ENCODE measurements at regions not wholly inside any gene's neighbourhood (a gene's known extent, or its start where the extent isn't known, plus 50 kb on each side); places are given as distances from the start of the nearest gene placed in this dataset.

DNA sequence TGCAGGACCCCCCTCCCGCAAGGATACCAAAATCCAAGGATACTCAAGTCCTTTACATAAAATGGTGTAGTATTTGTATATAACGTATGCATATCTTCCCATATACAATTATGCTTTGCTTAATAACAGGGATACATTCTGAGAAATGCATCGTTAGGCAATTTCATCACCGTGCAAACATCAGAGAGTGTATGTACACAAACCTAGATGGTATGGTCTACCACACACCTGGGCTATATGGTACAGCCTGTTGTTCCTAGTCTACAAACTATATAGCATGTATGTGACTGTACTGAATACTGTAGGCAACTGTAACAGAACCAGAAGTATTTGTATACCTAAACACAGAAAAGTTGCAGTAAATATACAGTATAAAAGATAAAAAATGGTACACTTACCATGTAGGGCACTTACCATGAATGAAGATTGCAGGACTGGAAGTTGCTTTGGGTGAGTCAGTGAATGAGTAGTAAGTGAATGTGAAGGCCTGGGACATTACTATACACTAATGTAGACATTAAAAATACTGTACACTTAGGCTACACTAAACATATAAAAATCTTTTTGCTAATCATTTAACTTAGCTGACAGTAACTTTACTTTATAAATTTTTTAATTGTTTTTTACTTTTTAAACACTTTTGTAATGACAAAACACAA, 141.1 kb downstream of the SLC41A2 start:
- TF ChIP-seq, protein P1, sequence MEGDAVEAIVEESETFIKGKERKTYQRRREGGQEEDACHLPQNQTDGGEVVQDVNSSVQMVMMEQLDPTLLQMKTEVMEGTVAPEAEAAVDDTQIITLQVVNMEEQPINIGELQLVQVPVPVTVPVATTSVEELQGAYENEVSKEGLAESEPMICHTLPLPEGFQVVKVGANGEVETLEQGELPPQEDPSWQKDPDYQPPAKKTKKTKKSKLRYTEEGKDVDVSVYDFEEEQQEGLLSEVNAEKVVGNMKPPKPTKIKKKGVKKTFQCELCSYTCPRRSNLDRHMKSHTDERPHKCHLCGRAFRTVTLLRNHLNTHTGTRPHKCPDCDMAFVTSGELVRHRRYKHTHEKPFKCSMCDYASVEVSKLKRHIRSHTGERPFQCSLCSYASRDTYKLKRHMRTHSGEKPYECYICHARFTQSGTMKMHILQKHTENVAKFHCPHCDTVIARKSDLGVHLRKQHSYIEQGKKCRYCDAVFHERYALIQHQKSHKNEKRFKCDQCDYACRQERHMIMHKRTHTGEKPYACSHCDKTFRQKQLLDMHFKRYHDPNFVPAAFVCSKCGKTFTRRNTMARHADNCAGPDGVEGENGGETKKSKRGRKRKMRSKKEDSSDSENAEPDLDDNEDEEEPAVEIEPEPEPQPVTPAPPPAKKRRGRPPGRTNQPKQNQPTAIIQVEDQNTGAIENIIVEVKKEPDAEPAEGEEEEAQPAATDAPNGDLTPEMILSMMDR (IDR thresholded peaks at IDR 0.05) = no peak
- TF ChIP-seq POLR2A (IDR thresholded peaks at IDR 0.05) = no peak

Data from lower leg skin (tissue), 3 donors.